8988T (cell line): ENCODE measurements at regions not wholly inside any gene's neighbourhood (a gene's known extent, or its start where the extent isn't known, plus 50 kb on each side); places are given as distances from the start of the nearest gene placed in this dataset.
"Not testable (repeated sequence)": the region's sequence is repeated elsewhere in the genome, so short reads cannot be mapped to it uniquely, and the experiment has no call there.

Experiments
- DNase-seq: peaks from one replicate; pipeline ENCODE4 v3.0.0; 2011

GRCh38 chr6:140341272-140341671 is 966.8 kb upstream of the CITED2 start:
- DNase-seq: no peak

- no peak for DNase-seq
Observed at GRCh38 chr6:140340795-140341194, 966.3 kb upstream of the CITED2 start.

GRCh38 chr6:140339084-140339483 is 964.6 kb upstream of the CITED2 start:
- DNase-seq: not testable (repeated sequence)

- DNase-seq: no peak
Observed at GRCh38 chr6:140321891-140322290, 947.4 kb upstream of the CITED2 start.

GRCh38 chr6:140320081-140321080 is 945.9 kb upstream of the CITED2 start:
- DNase-seq: no peak

GRCh38 chr6:140319209-140319608 is 944.8 kb upstream of the CITED2 start:
- no peak for DNase-seq

GRCh38 chr6:140318408-140318807 is 944.0 kb upstream of the CITED2 start:
- DNase-seq: no peak

GRCh38 chr6:140317950-140318349 is 943.5 kb upstream of the CITED2 start:
- DNase-seq: no peak

- DNase-seq: no peak
Observed at GRCh38 chr6:140316966-140317365, 942.5 kb upstream of the CITED2 start.

GRCh38 chr6:140314682-140315081 is 940.2 kb upstream of the CITED2 start:
- DNase-seq: no peak

GRCh38 chr6:140311146-140311545 is 936.7 kb upstream of the CITED2 start:
- no peak for DNase-seq

- DNase-seq: no peak
Observed at GRCh38 chr6:140303218-140303949, 928.9 kb upstream of the CITED2 start.

GRCh38 chr6:140300331-140300730 is 925.9 kb upstream of the CITED2 start:
- DNase-seq: no peak

- DNase-seq: no peak
Observed at GRCh38 chr6:140289186-140289585, 914.7 kb upstream of the CITED2 start.

- DNase-seq: no peak
Observed at GRCh38 chr6:140285998-140286690, 911.7 kb upstream of the CITED2 start.

GRCh38 chr6:140285471-140285870 is 911.0 kb upstream of the CITED2 start:
- no peak for DNase-seq

- DNase-seq: no peak
Observed at GRCh38 chr6:140284871-140285270, 910.4 kb upstream of the CITED2 start.

- DNase-seq: no peak
Observed at GRCh38 chr6:140283197-140283596, 908.7 kb upstream of the CITED2 start.

- no peak for DNase-seq
Observed at GRCh38 chr6:140281767-140282166, 907.3 kb upstream of the CITED2 start.

- DNase-seq: no peak
Observed at GRCh38 chr6:140281236-140281635, 906.8 kb upstream of the CITED2 start.

GRCh38 chr6:140276719-140277118 is 902.3 kb upstream of the CITED2 start:
- DNase-seq: no peak

- no peak for DNase-seq
Observed at GRCh38 chr6:140276133-140276532, 901.7 kb upstream of the CITED2 start.

- no peak for DNase-seq
Observed at GRCh38 chr6:140275725-140276124, 901.3 kb upstream of the CITED2 start.
